ENCODE measurements at regions not wholly inside any gene's neighbourhood (a gene's known extent, or its start where the extent isn't known, plus 50 kb on each side); places are given as distances from the start of the nearest gene placed in this dataset.

DNA sequence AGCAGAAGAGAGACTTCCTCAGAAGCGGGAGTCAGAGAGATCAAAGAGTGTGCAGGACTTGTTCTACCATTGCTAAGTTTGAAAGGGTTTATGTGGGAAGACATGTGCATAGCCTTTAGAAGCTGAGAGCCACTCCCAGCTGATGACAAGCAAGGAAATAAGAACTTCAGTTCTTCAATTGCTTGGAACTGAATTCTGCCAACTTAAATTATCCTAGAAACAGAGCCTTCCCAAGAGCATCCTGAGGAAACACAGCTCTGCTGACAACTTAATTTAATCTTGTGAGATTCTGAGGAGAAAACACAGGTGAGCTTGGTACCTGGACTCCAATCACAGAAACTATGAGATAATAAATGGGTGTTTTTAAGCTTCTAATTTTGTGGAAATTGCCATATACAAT, 150.6 kb upstream of the OGFRL1 start:
- TF ChIP-seq ARNT (IDR thresholded peaks at IDR 0.05) (no peak), L3MBTL2 (conservative IDR thresholded peaks at IDR 0.05) (no peak), FOXM1 (IDR thresholded peaks at IDR 0.05; ENCODE audit: borderline replicate concordance) (no peak), HDGF (IDR thresholded peaks at IDR 0.05; ENCODE audit: borderline replicate concordance) (no peak), SP1 (IDR thresholded peaks at IDR 0.05) (no peak), LEF1 (IDR thresholded peaks at IDR 0.05; ENCODE audit: borderline replicate concordance) (no peak), BHLHE40 (IDR thresholded peaks at IDR 0.05; ENCODE audit: borderline replicate concordance) (no peak), TARDBP (IDR thresholded peaks at IDR 0.05) (no peak), FOXK2 (IDR thresholded peaks at IDR 0.05) (no peak), ZNF384 (IDR thresholded peaks at IDR 0.05) (no peak), SUZ12 (IDR thresholded peaks at IDR 0.05) (no peak)
